Endodermal cell (in vitro differentiated cells): ENCODE measurements at regions not wholly inside any gene's neighbourhood (a gene's known extent, or its start where the extent isn't known, plus 50 kb on each side); places are given as distances from the start of the nearest gene placed in this dataset.

Experiments used
- DNase-seq: peaks from one replicate; pipeline ENCODE4 v3.0.0-alpha.2; 2017
- H3K27ac ChIP-seq: 2 replicates; pipeline ENCODE4 v1.5.1; 2013; ENCODE audit warnings: mild to moderate bottlenecking, low read depth, low read length, moderate library complexity
- H3K27me3 ChIP-seq: 2 replicates; pipeline ENCODE4 v1.6.1; 2013; ENCODE audit warnings: mild to moderate bottlenecking, low read length, moderate library complexity; ENCODE audit not compliant: insufficient read depth, control insufficient read depth, poor library complexity, severe bottlenecking
- H3K36me3 ChIP-seq: 2 replicates; pipeline ENCODE4 v1.7.0; 2013; ENCODE audit warnings: mild to moderate bottlenecking, low read length, moderate library complexity; ENCODE audit not compliant: control insufficient read depth, insufficient read depth
- H3K4me1 ChIP-seq: one replicate; pipeline ENCODE4 v1.7.0; 2013; ENCODE audit warnings: low read length; ENCODE audit not compliant: control insufficient read depth, insufficient read depth
- H3K4me3 ChIP-seq: 2 replicates; pipeline ENCODE4 v1.5.1; 2013; ENCODE audit warnings: mild to moderate bottlenecking, low read length, moderate library complexity
- H3K9ac ChIP-seq: 2 replicates; pipeline ENCODE4 v1.6.1; 2013; ENCODE audit warnings: mild to moderate bottlenecking, low read length, moderate library complexity; ENCODE audit not compliant: poor library complexity, severe bottlenecking; ENCODE audit errors: extremely low read depth
- H3K9me3 ChIP-seq: 2 replicates; pipeline ENCODE4 v1.6.1; 2013; ENCODE audit warnings: mild to moderate bottlenecking, low read length, moderate library complexity; ENCODE audit not compliant: control insufficient read depth
- H3K27ac Mint-ChIP-seq: 2 replicates; pipeline ENCODE4 v1.8.0; 2020; ENCODE audit warnings: mixed read lengths
- H3K27me3 Mint-ChIP-seq: 2 replicates; pipeline ENCODE4 v1.8.0; 2021; ENCODE audit warnings: mild to moderate bottlenecking, mixed read lengths; ENCODE audit not compliant: insufficient read depth
- H3K36me3 Mint-ChIP-seq: 2 replicates; pipeline ENCODE4 v1.8.0; 2020; ENCODE audit warnings: low read depth, mixed read lengths
- H3K4me1 Mint-ChIP-seq: 2 replicates; pipeline ENCODE4 v1.8.0; 2020; ENCODE audit warnings: mixed read lengths
- H3K4me3 Mint-ChIP-seq: 2 replicates; pipeline ENCODE4 v1.8.0; 2020; ENCODE audit warnings: mild to moderate bottlenecking, moderate library complexity, mixed read lengths
- H3K9me3 Mint-ChIP-seq: 2 replicates; pipeline ENCODE4 v1.8.0; 2020; ENCODE audit warnings: mild to moderate bottlenecking, mixed read lengths
- WGBS, 2 experiments: methylation state at CpG; one replicate each; pipeline versions ENCODE4 v1.1.5 to v1.1.7; 2013; ENCODE audit warnings: missing lambda C conversion rate in 2 of 2, mixed read lengths in 1 of 2; ENCODE audit not compliant: insufficient coverage in 1 of 2, insufficient read length in 1 of 2; 5-methylcytosine and 5-hydroxymethylcytosine counted together
- TF ChIP-seq, protein P1 (sequence below): fragments of 200-600 bp; sonication (generic); conservative IDR thresholded peaks from 2 replicates; pipeline ENCODE4 v1.5.0; 2021; ENCODE audit warnings: antibody characterized with exemption, mild to moderate bottlenecking

GRCh38 chr16:54873071-54873470 lies 57.6 kb upstream of the IRX5 start:
- Mint-ChIP-seq H3K9me3 (peaks cover 9% of the 10 kb centered on the region), H3K36me3 (no peaks in the 10 kb centered on the region), H3K27ac (no peak overlapping the region), H3K4me3 (no peak overlapping the region), H3K27me3 (no peaks in the 10 kb centered on the region), H3K4me1 (peaks cover 9% of the 10 kb centered on the region)
- Histone ChIP-seq H3K4me1 (no peaks in the 10 kb centered on the region), H3K9me3 (no peaks in the 10 kb centered on the region), H3K4me3 (no peak overlapping the region), H3K27ac (no peak overlapping the region), H3K36me3 (no peaks in the 10 kb centered on the region), H3K9ac (no peak overlapping the region), H3K27me3 (no peaks in the 10 kb centered on the region)
- TF ChIP-seq, protein P1, sequence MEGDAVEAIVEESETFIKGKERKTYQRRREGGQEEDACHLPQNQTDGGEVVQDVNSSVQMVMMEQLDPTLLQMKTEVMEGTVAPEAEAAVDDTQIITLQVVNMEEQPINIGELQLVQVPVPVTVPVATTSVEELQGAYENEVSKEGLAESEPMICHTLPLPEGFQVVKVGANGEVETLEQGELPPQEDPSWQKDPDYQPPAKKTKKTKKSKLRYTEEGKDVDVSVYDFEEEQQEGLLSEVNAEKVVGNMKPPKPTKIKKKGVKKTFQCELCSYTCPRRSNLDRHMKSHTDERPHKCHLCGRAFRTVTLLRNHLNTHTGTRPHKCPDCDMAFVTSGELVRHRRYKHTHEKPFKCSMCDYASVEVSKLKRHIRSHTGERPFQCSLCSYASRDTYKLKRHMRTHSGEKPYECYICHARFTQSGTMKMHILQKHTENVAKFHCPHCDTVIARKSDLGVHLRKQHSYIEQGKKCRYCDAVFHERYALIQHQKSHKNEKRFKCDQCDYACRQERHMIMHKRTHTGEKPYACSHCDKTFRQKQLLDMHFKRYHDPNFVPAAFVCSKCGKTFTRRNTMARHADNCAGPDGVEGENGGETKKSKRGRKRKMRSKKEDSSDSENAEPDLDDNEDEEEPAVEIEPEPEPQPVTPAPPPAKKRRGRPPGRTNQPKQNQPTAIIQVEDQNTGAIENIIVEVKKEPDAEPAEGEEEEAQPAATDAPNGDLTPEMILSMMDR, result no peak
- 84 to 90% methylated on average over 2 of the region's 2 CpGs for WGBS, 2 experiments
- no peak for DNase-seq

DNA sequence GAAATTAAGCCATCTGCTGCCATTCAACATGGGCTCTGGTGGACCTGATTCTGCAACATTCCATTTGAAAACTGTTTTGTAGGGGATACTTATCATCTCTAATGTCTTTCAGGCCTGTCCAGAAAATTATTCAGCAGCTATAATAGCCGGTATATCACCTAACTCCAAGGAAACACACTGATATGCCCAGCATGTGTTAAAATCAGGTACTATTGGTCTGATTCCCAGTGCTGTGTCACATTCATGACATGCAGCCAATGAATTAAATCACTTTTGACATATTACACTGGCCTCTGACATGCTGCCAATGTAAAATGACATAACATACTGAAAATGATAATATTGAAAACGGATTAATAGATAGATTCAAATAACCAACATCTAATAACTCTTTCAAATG lies 60.5 kb upstream of the IRX5 start:
- Mint-ChIP-seq H3K9me3 (peaks cover 19% of the 10 kb centered on the region), H3K4me1 (peaks cover 1% of the 10 kb centered on the region), H3K27me3 (peaks cover 4% of the 10 kb centered on the region), H3K27ac (no peak overlapping the region), H3K36me3 (no peaks in the 10 kb centered on the region), H3K4me3 (no peak overlapping the region)
- Histone ChIP-seq H3K4me3 (no peak overlapping the region), H3K9me3 (no peaks in the 10 kb centered on the region), H3K27me3 (no peaks in the 10 kb centered on the region), H3K9ac (no peak overlapping the region), H3K27ac (no peak overlapping the region), H3K36me3 (no peaks in the 10 kb centered on the region), H3K4me1 (no peaks in the 10 kb centered on the region)
- WGBS, 2 experiments, result 96% methylated on average over 1 of the region's 2 CpGs; no CpG with 5 or more reads in 1 of the 2 experiments
- TF ChIP-seq, protein P1, result no peak
- DNase-seq, result no peak

DNA sequence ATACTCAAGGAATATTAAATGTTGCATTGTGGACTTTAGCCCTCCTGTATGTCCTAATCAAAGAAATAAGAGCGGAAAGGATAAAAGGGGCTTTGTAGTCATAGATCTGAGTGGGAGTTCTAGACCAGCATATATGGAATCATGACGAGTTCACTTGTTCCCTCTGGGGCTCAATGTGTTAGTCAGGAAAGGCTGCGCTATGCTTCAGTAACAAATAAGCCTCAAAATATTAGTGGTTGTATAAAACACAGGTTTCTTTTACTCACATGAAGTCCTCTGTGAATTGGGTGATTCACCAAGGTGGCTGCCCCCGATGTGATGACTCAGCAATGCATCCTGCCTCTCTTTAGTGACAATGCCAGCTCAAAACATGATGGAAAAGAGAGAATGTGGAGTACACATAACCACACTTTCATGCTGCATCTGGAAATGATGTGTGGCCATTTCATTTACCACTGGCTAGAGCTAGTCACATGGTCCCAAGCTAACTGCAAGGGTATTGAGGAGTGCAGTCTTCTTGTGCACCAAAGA lies 63.3 kb upstream of the IRX5 start:
- 95 to 97% methylated on average over 3 to 4 of the region's 4 CpGs for WGBS, 2 experiments
- Histone ChIP-seq H3K9me3 (no peaks in the 10 kb centered on the region), H3K4me3 (no peak overlapping the region), H3K4me1 (no peaks in the 10 kb centered on the region), H3K27ac (no peak overlapping the region), H3K27me3 (no peaks in the 10 kb centered on the region), H3K9ac (no peak overlapping the region), H3K36me3 (no peaks in the 10 kb centered on the region)
- no peak overlapping the region for H3K4me3 Mint-ChIP-seq
- H3K36me3 Mint-ChIP-seq, result no peaks in the 10 kb centered on the region
- no peak for DNase-seq
- peaks cover 8% of the 10 kb centered on the region for H3K4me1 Mint-ChIP-seq
- peaks cover 19% of the 10 kb centered on the region for H3K27me3 Mint-ChIP-seq
- TF ChIP-seq, protein P1, result no peak
- H3K9me3 Mint-ChIP-seq, result peaks cover 19% of the 10 kb centered on the region
- H3K27ac Mint-ChIP-seq, result no peak overlapping the region
